ENCODE measurements at regions not wholly inside any gene's neighbourhood (a gene's known extent, or its start where the extent isn't known, plus 50 kb on each side); places are given as distances from the start of the nearest gene placed in this dataset.
"Not testable (repeated sequence)": the region's sequence is repeated elsewhere in the genome, so short reads cannot be mapped to it uniquely, and the experiment has no call there.

DNA sequence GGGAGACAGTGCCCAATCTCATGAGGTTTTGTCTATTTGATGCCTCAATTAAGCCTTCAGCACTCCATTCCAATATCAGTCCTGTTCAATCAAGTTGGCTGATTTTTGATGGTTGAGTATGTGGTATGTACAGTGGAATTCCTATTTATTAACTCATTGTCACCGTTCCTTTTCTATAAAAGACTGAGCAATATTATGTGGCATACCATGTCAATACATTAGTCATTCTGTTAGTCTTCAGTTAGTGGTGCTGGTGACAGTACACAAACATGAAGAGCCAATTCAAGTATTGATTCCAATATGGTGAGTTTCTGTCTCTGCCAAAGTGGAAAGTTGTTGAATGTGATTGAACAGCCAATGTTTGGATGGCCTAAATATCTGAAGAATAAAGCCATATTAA is 1343.9 kb downstream of the SUCLG1 start:
- DNase-seq (ENCODE audit: low read depth), result no peak
- H3K4me3 ChIP-seq (ENCODE audit: low read depth, low read length), result no peak overlapping the region
- no peak for TF ChIP-seq CTCF (IDR thresholded peaks at IDR 0.05; ENCODE audit: insufficient read depth, low read length)

DNA sequence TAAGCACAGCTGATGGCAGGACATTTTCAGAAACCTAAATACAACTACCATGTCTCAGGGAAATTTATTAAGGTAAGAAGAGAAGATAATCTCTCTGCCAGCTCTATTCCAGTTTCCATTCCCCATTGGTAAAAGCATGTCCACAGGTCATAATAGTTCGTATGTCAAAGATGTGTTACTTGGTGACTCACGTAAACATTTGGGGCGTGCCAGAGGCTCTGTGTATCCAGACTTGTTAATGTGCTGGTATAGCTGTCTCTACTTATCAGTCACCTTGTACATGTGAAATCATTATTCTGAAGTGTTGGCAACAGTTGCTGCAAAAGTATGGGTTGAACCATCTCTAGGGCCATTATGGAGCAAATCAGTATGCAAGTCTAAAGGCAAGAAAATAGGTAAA is 1345.1 kb downstream of the SUCLG1 start:
- H3K4me3 ChIP-seq (ENCODE audit: low read depth, low read length), result no peak overlapping the region
- TF ChIP-seq CTCF (IDR thresholded peaks at IDR 0.05; ENCODE audit: insufficient read depth, low read length), result no peak
- no peak for DNase-seq (ENCODE audit: low read depth)

DNA sequence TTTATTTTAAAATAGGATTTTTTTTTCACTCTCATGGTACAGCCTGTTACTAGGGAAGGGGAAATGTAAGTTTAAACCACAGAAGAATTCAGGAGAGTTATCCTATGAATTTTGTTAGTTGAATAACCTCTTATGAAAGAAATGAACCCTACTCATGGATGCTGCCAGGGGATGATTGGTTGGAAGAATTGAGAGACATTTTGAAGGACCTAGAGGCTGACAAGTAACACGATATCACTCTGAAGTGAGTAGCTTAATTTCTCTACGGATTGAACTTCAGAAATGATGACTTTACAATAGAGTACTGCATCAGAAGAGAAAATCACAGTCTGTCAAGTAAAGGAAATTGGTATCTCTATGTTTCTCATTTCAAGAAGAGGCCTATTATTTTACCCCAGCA is 1346.2 kb downstream of the SUCLG1 start:
- DNase-seq (ENCODE audit: low read depth), result no peak

GRCh38 chr2:83109284-83109683 is 1349.8 kb downstream of the SUCLG1 start:
- H3K4me3 ChIP-seq (ENCODE audit: low read depth, low read length), result no peak overlapping the region
- TF ChIP-seq CTCF (IDR thresholded peaks at IDR 0.05; ENCODE audit: insufficient read depth, low read length), result no peak
- no peak for DNase-seq (ENCODE audit: low read depth)

More for the DNA sequence above, 1346.2 kb downstream of the SUCLG1 start:
- no peak for TF ChIP-seq CTCF (IDR thresholded peaks at IDR 0.05; ENCODE audit: insufficient read depth, low read length)
- H3K4me3 ChIP-seq (ENCODE audit: low read depth, low read length), result no peak overlapping the region

- TF ChIP-seq CTCF (IDR thresholded peaks at IDR 0.05; ENCODE audit: insufficient read depth, low read length), result no peak
- no peak overlapping the region for H3K4me3 ChIP-seq (ENCODE audit: low read depth, low read length)
- DNase-seq (ENCODE audit: low read depth), result no peak
Observed at GRCh38 chr2:83106853-83107252, 1352.2 kb downstream of the SUCLG1 start.

GRCh38 chr2:83104202-83104601 is 1354.9 kb downstream of the SUCLG1 start:
- H3K4me3 ChIP-seq (ENCODE audit: low read depth, low read length), result no peak overlapping the region
- TF ChIP-seq CTCF (IDR thresholded peaks at IDR 0.05; ENCODE audit: insufficient read depth, low read length), result no peak
- DNase-seq (ENCODE audit: low read depth), result no peak

DNA sequence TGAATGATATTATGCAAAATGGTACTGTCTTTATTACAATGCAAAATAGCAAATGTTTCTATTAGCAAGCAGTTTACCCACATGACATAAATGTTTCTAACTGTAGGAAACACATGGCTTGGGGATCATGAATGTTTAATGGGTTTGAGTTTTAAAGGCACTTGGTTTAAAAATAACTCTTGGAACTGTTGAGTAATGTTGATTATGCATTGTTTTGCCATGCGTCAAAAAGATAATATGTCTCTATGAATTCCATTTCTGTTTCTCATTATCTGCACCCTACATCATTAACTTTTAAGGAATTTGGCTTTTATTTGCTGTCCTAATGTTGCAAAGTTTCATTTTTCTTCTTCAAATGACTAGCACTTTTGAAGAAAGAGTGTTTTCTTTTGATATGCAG is 1355.5 kb downstream of the SUCLG1 start:
- TF ChIP-seq CTCF (IDR thresholded peaks at IDR 0.05; ENCODE audit: insufficient read depth, low read length), result no peak
- H3K4me3 ChIP-seq (ENCODE audit: low read depth, low read length), result no peak overlapping the region
- peak; percentile 80 for DNase-seq (ENCODE audit: low read depth)

- DNase-seq (ENCODE audit: low read depth); H3K4me3 ChIP-seq (ENCODE audit: low read depth, low read length): not testable (repeated sequence)
Observed at GRCh38 chr2:83089051-83089450, 1370.0 kb downstream of the SUCLG1 start.

Measured in fibroblast of the aortic adventitia (primary cell).